Gastrocnemius medialis (tissue), 4 donors: ENCODE measurements at regions not wholly inside any gene's neighbourhood (a gene's known extent, or its start where the extent isn't known, plus 50 kb on each side); places are given as distances from the start of the nearest gene placed in this dataset.
"Not testable (repeated sequence)": the region's sequence is repeated elsewhere in the genome, so short reads cannot be mapped to it uniquely, and the experiment has no call there.

Source experiments
- POLR2A ChIP-seq, 2 donors: fragments of 450-650 bp; IDR thresholded peaks; one replicate each; pipeline ENCODE4 v1.6.1; 2017; ENCODE audit warnings: antibody characterized with exemption in 2 of 2, mild to moderate bottlenecking in 2 of 2, moderate library complexity in 2 of 2
- TF ChIP-seq, protein P1 (sequence below), 5 experiments: fragments of 450-650 bp in 3 of 5; fragments of 200-600 bp in 2 of 5; sonication (generic) in 2 of 5; IDR thresholded peaks in 4 of 5; conservative IDR thresholded peaks in 1 of 5; 1 replicate in 4 of 5; 2 replicates in 1 of 5; pipeline ENCODE4 v1.5.1; 2016 to 2019; ENCODE audit warnings: antibody characterized with exemption in 5 of 5, mild to moderate bottlenecking in 3 of 5, moderate library complexity in 3 of 5

DNA sequence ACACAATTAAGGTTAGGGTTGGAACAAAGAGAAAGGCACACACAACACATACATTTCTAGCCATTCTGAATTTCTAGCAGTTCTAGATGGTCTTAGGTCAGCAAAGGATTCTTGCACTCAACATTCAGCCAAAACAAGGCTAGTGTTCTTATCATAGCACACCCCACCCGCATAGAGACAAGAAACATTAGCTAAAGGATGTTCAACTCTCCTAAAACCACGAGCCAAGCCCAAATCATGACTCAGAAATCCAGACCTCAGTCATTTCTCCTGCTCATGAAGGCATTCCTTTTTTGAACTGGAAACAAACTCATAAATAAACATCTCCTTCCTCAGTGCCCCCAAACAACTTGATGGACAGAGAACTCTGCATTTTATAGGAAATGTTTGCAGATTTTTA is 293.0 kb upstream of the NOTCH2NLA start:
- TF ChIP-seq, protein P1, sequence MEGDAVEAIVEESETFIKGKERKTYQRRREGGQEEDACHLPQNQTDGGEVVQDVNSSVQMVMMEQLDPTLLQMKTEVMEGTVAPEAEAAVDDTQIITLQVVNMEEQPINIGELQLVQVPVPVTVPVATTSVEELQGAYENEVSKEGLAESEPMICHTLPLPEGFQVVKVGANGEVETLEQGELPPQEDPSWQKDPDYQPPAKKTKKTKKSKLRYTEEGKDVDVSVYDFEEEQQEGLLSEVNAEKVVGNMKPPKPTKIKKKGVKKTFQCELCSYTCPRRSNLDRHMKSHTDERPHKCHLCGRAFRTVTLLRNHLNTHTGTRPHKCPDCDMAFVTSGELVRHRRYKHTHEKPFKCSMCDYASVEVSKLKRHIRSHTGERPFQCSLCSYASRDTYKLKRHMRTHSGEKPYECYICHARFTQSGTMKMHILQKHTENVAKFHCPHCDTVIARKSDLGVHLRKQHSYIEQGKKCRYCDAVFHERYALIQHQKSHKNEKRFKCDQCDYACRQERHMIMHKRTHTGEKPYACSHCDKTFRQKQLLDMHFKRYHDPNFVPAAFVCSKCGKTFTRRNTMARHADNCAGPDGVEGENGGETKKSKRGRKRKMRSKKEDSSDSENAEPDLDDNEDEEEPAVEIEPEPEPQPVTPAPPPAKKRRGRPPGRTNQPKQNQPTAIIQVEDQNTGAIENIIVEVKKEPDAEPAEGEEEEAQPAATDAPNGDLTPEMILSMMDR (IDR thresholded peaks at IDR 0.05 in 4 of 5, conservative IDR thresholded peaks at IDR 0.05 in 1 of 5), result not testable (repeated sequence)
- TF ChIP-seq POLR2A (IDR thresholded peaks at IDR 0.05), result not testable (repeated sequence)
